ENCODE measurements at regions not wholly inside any gene's neighbourhood (a gene's known extent, or its start where the extent isn't known, plus 50 kb on each side); places are given as distances from the start of the nearest gene placed in this dataset.

DNA sequence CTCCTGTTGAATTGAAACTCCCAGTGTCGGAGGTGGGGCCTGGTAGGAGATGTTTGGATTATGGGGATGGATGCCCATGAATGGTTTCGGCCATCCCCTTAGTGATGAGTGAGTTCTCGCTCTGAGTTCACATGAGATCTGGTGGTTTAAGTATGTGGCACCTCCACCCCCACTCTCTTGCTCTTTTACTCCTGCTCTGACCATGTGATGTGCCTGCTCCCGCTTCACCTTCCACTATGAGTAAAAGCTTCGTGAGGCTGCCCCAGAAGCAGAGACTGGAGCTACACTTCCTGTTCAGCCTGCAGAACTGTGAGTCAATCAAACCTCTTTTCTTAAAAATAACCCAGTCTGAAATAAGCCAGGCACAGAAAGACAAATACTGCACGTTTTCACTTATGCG, 512.4 kb downstream of the HS3ST4 start:
- ChIA-PET CTCF (no interaction called here), POLR2A (no interaction called here)
- Mint-ChIP-seq H3K4me3 (no peak overlapping the region), H3K27me3 (peaks cover 7 to 16% of the 10 kb centered on the region in 2 donors), H3K9me3 (peaks cover 0 to 4% (median 0%) of the 10 kb centered on the region in 3 donors), H3K4me1 (no peaks in the 10 kb centered on the region), H3K27ac (no peak overlapping the region), H3K36me3 (no peaks in the 10 kb centered on the region)
- Histone ChIP-seq H3K9me3 (no peaks in the 10 kb centered on the region), H3K27me3 (replicated peaks in 1 of 2; ENCODE audit: control insufficient read depth in 2 of 2, extremely low read depth in 1 of 2, insufficient read depth in 2 of 2, low read length in 1 of 2) (no peaks in the 10 kb centered on the region), H3K4me1 (ENCODE audit: control insufficient read depth in 1 of 2, extremely low read depth in 1 of 2, insufficient read depth in 2 of 2, low read length in 2 of 2) (no peaks in the 10 kb centered on the region), H3K36me3 (ENCODE audit: control insufficient read depth in 2 of 2, extremely low read depth in 1 of 2, insufficient read depth in 1 of 2, low read length in 1 of 2) (no peaks in the 10 kb centered on the region), H3K4me3 (ENCODE audit: control insufficient read depth in 1 of 2, extremely low read depth in 1 of 2, low read length in 1 of 2) (no peak overlapping the region), H3K27ac (ENCODE audit: low read length) (no peak overlapping the region)
- no peak for DNase-seq
- no CpG with 5 or more reads among the region's 7 CpGs for WGBS (ENCODE audit: insufficient coverage)
- ATAC-seq (replicated peaks in 1 of 4) = no peak

DNA sequence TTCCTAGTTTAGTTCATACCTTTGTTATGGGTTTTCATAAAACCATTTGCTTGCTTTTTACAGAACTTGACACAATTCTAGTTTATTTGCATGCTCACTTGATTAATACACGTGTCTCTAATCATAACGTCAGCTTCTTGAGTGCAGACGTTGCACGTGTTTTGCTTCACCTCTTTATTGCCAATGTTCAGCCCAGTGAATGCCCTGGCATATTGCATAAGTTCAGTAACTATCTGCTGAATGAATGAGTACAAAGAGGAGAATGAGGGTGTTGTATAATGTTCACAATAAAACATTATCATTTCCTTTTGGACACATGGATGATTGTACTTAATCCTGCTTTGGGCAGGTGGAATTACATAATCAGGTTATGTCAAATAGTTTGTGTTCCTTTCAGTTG, 519.8 kb downstream of the HS3ST4 start:
- DNase-seq = no peak
- H3K4me3 ChIP-seq (ENCODE audit: control insufficient read depth in 1 of 2, extremely low read depth in 1 of 2, low read length in 1 of 2) = no peak overlapping the region
- ATAC-seq (replicated peaks in 1 of 4) = no peak
- Mint-ChIP-seq H3K4me1 (no peaks in the 10 kb centered on the region), H3K4me3 (no peak overlapping the region), H3K27me3 (peaks cover 4 to 7% of the 10 kb centered on the region in 2 donors), H3K36me3 (no peaks in the 10 kb centered on the region), H3K27ac (no peak overlapping the region), H3K9me3 (peaks cover 5 to 9% (median 5%) of the 10 kb centered on the region in 3 donors)
- no peaks in the 10 kb centered on the region for H3K27me3 ChIP-seq (replicated peaks in 1 of 2; ENCODE audit: control insufficient read depth in 2 of 2, extremely low read depth in 1 of 2, insufficient read depth in 2 of 2, low read length in 1 of 2)
- no peaks in the 10 kb centered on the region for H3K36me3 ChIP-seq (ENCODE audit: control insufficient read depth in 2 of 2, extremely low read depth in 1 of 2, insufficient read depth in 1 of 2, low read length in 1 of 2)
- ChIA-PET POLR2A (no interaction called here), CTCF (no interaction called here)
- H3K4me1 ChIP-seq (ENCODE audit: control insufficient read depth in 1 of 2, extremely low read depth in 1 of 2, insufficient read depth in 2 of 2, low read length in 2 of 2) = no peaks in the 10 kb centered on the region
- no peak overlapping the region for H3K27ac ChIP-seq (ENCODE audit: low read length)
- WGBS (ENCODE audit: insufficient coverage) = 72% methylated on average over 4 of the region's 4 CpGs
- H3K9me3 ChIP-seq = no peaks in the 10 kb centered on the region

DNA sequence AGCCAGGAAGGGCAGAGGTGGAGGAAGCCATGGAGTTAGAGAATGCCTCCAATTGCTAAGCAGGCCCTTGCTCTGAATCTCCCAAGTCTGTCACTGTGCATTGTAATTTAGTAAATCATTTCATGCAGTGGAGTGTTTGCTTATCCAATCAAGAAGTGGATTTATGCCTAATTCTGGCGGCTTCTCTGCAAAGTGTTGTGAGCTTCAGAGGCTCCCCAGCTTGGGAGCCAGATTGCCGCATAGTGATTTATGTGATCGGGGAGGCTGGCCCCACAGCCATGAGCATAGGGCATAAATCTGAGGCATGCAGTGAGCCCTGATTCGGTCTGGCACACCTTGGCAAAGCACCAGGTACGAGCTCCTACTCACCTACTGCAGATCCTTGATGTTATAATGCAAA, 520.8 kb downstream of the HS3ST4 start:
- H3K27ac ChIP-seq (ENCODE audit: low read length) = no peak overlapping the region
- H3K4me1 Mint-ChIP-seq = no peaks in the 10 kb centered on the region
- ChIA-PET POLR2A (no interaction called here), CTCF (no interaction called here)
- no peak overlapping the region for H3K27ac Mint-ChIP-seq
- H3K4me3 ChIP-seq (ENCODE audit: control insufficient read depth in 1 of 2, extremely low read depth in 1 of 2, low read length in 1 of 2) = no peak overlapping the region
- no peak overlapping the region for H3K4me3 Mint-ChIP-seq
- H3K9me3 Mint-ChIP-seq = peaks cover 5 to 9% (median 5%) of the 10 kb centered on the region in 3 donors
- H3K27me3 Mint-ChIP-seq = peaks cover 4 to 7% of the 10 kb centered on the region in 2 donors
- no peaks in the 10 kb centered on the region for H3K36me3 Mint-ChIP-seq
- no peak for ATAC-seq (replicated peaks in 1 of 4)
- H3K27me3 ChIP-seq (replicated peaks in 1 of 2; ENCODE audit: control insufficient read depth in 2 of 2, extremely low read depth in 1 of 2, insufficient read depth in 2 of 2, low read length in 1 of 2) = no peaks in the 10 kb centered on the region
- WGBS (ENCODE audit: insufficient coverage) = 89% methylated on average over 3 of the region's 5 CpGs
- no peaks in the 10 kb centered on the region for H3K9me3 ChIP-seq
- H3K36me3 ChIP-seq (ENCODE audit: control insufficient read depth in 2 of 2, extremely low read depth in 1 of 2, insufficient read depth in 1 of 2, low read length in 1 of 2) = no peaks in the 10 kb centered on the region
- H3K4me1 ChIP-seq (ENCODE audit: control insufficient read depth in 1 of 2, extremely low read depth in 1 of 2, insufficient read depth in 2 of 2, low read length in 2 of 2) = no peaks in the 10 kb centered on the region
- DNase-seq = no peak

- no peaks in the 10 kb centered on the region for H3K27me3 ChIP-seq (replicated peaks in 1 of 2; ENCODE audit: control insufficient read depth in 2 of 2, extremely low read depth in 1 of 2, insufficient read depth in 2 of 2, low read length in 1 of 2)
- no peak for DNase-seq
- Mint-ChIP-seq H3K4me1 (no peaks in the 10 kb centered on the region), H3K36me3 (no peaks in the 10 kb centered on the region), H3K4me3 (no peak overlapping the region), H3K9me3 (peaks cover 5 to 9% (median 5%) of the 10 kb centered on the region in 3 donors), H3K27me3 (peaks cover 10 to 11% of the 10 kb centered on the region in 2 donors), H3K27ac (no peak overlapping the region)
- POLR2A ChIA-PET = no interaction called here
- no peaks in the 10 kb centered on the region for H3K4me1 ChIP-seq (ENCODE audit: control insufficient read depth in 1 of 2, extremely low read depth in 1 of 2, insufficient read depth in 2 of 2, low read length in 2 of 2)
- WGBS (ENCODE audit: insufficient coverage) = 55% methylated on average over 7 of the region's 9 CpGs
- no peak overlapping the region for H3K27ac ChIP-seq (ENCODE audit: low read length)
- H3K4me3 ChIP-seq (ENCODE audit: control insufficient read depth in 1 of 2, extremely low read depth in 1 of 2, low read length in 1 of 2) = no peak overlapping the region
- no peaks in the 10 kb centered on the region for H3K36me3 ChIP-seq (ENCODE audit: control insufficient read depth in 2 of 2, extremely low read depth in 1 of 2, insufficient read depth in 1 of 2, low read length in 1 of 2)
- no peak for ATAC-seq (replicated peaks in 1 of 4)
- no peaks in the 10 kb centered on the region for H3K9me3 ChIP-seq
- CTCF ChIA-PET = no interaction called here
Observed at GRCh38 chr16:26214581-26215174, 522.9 kb downstream of the HS3ST4 start.

GRCh38 chr16:26220894-26221293, 529.1 kb downstream of the HS3ST4 start:
- Histone ChIP-seq H3K4me1 (ENCODE audit: control insufficient read depth in 1 of 2, extremely low read depth in 1 of 2, insufficient read depth in 2 of 2, low read length in 2 of 2) (no peaks in the 10 kb centered on the region), H3K27me3 (replicated peaks in 1 of 2; ENCODE audit: control insufficient read depth in 2 of 2, extremely low read depth in 1 of 2, insufficient read depth in 2 of 2, low read length in 1 of 2) (no peaks in the 10 kb centered on the region), H3K27ac (ENCODE audit: low read length) (no peak overlapping the region), H3K36me3 (ENCODE audit: control insufficient read depth in 2 of 2, extremely low read depth in 1 of 2, insufficient read depth in 1 of 2, low read length in 1 of 2) (no peaks in the 10 kb centered on the region), H3K9me3 (no peaks in the 10 kb centered on the region), H3K4me3 (ENCODE audit: control insufficient read depth in 1 of 2, extremely low read depth in 1 of 2, low read length in 1 of 2) (no peak overlapping the region)
- H3K4me3 Mint-ChIP-seq = no peak overlapping the region
- H3K36me3 Mint-ChIP-seq = no peaks in the 10 kb centered on the region
- ChIA-PET POLR2A (no interaction called here), CTCF (no interaction called here)
- H3K27me3 Mint-ChIP-seq = peaks cover 9 to 10% of the 10 kb centered on the region in 2 donors
- H3K4me1 Mint-ChIP-seq = no peaks in the 10 kb centered on the region
- no peak for DNase-seq
- no peak overlapping the region for H3K27ac Mint-ChIP-seq
- ATAC-seq (replicated peaks in 1 of 4) = no peak
- no peaks in the 10 kb centered on the region for H3K9me3 Mint-ChIP-seq

DNA sequence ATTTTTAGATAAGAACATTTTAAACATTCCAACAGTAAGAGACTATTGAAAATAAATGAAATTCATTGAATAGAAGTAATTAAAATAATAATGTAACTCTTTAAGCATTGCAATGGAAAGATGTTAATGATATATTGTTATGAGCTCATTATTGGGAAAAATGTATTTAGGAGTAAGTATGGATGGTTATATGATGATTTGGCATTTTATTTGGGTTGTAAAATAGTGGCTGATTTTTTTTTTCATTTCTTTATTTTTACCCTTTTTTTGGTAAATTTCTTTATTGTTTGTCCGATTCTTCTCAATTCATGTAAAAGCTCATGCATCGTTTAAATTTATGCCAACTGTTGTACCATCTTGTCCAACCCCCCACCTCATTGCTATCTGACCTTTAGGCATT, 539.9 kb downstream of the HS3ST4 start:
- Mint-ChIP-seq H3K27me3 (peaks cover 7 to 13% of the 10 kb centered on the region in 2 donors), H3K4me3 (no peak overlapping the region), H3K9me3 (no peaks in the 10 kb centered on the region), H3K27ac (no peak overlapping the region), H3K36me3 (no peaks in the 10 kb centered on the region), H3K4me1 (peaks cover 0 to 4% (median 0%) of the 10 kb centered on the region in 3 donors)
- DNase-seq = no peak
- no peaks in the 10 kb centered on the region for H3K27me3 ChIP-seq (replicated peaks in 1 of 2; ENCODE audit: control insufficient read depth in 2 of 2, extremely low read depth in 1 of 2, insufficient read depth in 2 of 2, low read length in 1 of 2)
- ATAC-seq (replicated peaks in 1 of 4) = no peak
- no peak overlapping the region for H3K4me3 ChIP-seq (ENCODE audit: control insufficient read depth in 1 of 2, extremely low read depth in 1 of 2, low read length in 1 of 2)
- ChIA-PET CTCF (no interaction called here), POLR2A (no interaction called here)
- H3K9me3 ChIP-seq = no peaks in the 10 kb centered on the region
- 100% methylated on average over 2 of the region's 2 CpGs for WGBS (ENCODE audit: insufficient coverage)
- H3K36me3 ChIP-seq (ENCODE audit: control insufficient read depth in 2 of 2, extremely low read depth in 1 of 2, insufficient read depth in 1 of 2, low read length in 1 of 2) = no peaks in the 10 kb centered on the region
- H3K4me1 ChIP-seq (ENCODE audit: control insufficient read depth in 1 of 2, extremely low read depth in 1 of 2, insufficient read depth in 2 of 2, low read length in 2 of 2) = no peaks in the 10 kb centered on the region
- no peak overlapping the region for H3K27ac ChIP-seq (ENCODE audit: low read length)

- Histone ChIP-seq H3K36me3 (ENCODE audit: control insufficient read depth in 2 of 2, extremely low read depth in 1 of 2, insufficient read depth in 1 of 2, low read length in 1 of 2) (no peaks in the 10 kb centered on the region), H3K27me3 (replicated peaks in 1 of 2; ENCODE audit: control insufficient read depth in 2 of 2, extremely low read depth in 1 of 2, insufficient read depth in 2 of 2, low read length in 1 of 2) (peaks cover 0 to 4% of the 10 kb centered on the region in 2 experiments), H3K9me3 (no peaks in the 10 kb centered on the region), H3K4me1 (ENCODE audit: control insufficient read depth in 1 of 2, extremely low read depth in 1 of 2, insufficient read depth in 2 of 2, low read length in 2 of 2) (no peaks in the 10 kb centered on the region), H3K27ac (ENCODE audit: low read length) (no peak overlapping the region), H3K4me3 (ENCODE audit: control insufficient read depth in 1 of 2, extremely low read depth in 1 of 2, low read length in 1 of 2) (no peak overlapping the region)
- no peak overlapping the region for H3K27ac Mint-ChIP-seq
- ATAC-seq (replicated peaks in 1 of 4) (no peak), DNase-seq (no peak)
- H3K27me3 Mint-ChIP-seq = peaks cover 14 to 16% of the 10 kb centered on the region in 2 donors
- no peaks in the 10 kb centered on the region for H3K4me1 Mint-ChIP-seq
- ChIA-PET POLR2A (no interaction called here), CTCF (no interaction called here)
- no peaks in the 10 kb centered on the region for H3K36me3 Mint-ChIP-seq
- H3K9me3 Mint-ChIP-seq = peaks cover 3 to 23% (median 14%) of the 10 kb centered on the region in 3 donors
- no peak overlapping the region for H3K4me3 Mint-ChIP-seq
- WGBS (ENCODE audit: insufficient coverage) = 92% methylated on average over 5 of the region's 6 CpGs
Observed at GRCh38 chr16:26240807-26241206, 549.0 kb downstream of the HS3ST4 start.
